Immature natural killer cell (primary cell): ENCODE measurements at regions not wholly inside any gene's neighbourhood (a gene's known extent, or its start where the extent isn't known, plus 50 kb on each side); places are given as distances from the start of the nearest gene placed in this dataset.
"Not testable (repeated sequence)": the region's sequence is repeated elsewhere in the genome, so short reads cannot be mapped to it uniquely, and the experiment has no call there.

Experiments
- DNase-seq, 3 donors: peaks; one replicate each; pipeline ENCODE4 v3.0.0; 2022; ENCODE audit warnings: mixed read lengths in 1 of 3
- H3K27ac Mint-ChIP-seq, 6 donors: one replicate each; pipeline ENCODE4 v1.8.0; 2020; ENCODE audit warnings: mixed read lengths in 6 of 6, mild to moderate bottlenecking in 5 of 6, inconsistent platforms in 4 of 6, moderate library complexity in 3 of 6
- H3K27me3 Mint-ChIP-seq, 3 donors: one replicate each; pipeline ENCODE4 v1.8.0; 2020 to 2021; ENCODE audit warnings: low read depth in 3 of 3, mild to moderate bottlenecking in 3 of 3, mixed read lengths in 3 of 3, moderate library complexity in 3 of 3, inconsistent platforms in 1 of 3
- H3K36me3 Mint-ChIP-seq, 3 donors: one replicate each; pipeline ENCODE4 v1.8.0; 2020; ENCODE audit warnings: mixed read lengths in 3 of 3, inconsistent platforms in 2 of 3, mild to moderate bottlenecking in 2 of 3
- H3K4me1 Mint-ChIP-seq, 2 donors: one replicate each; pipeline ENCODE4 v1.8.0; 2020; ENCODE audit warnings: inconsistent platforms in 2 of 2, mild to moderate bottlenecking in 2 of 2, mixed read lengths in 2 of 2, moderate library complexity in 1 of 2
- H3K4me3 Mint-ChIP-seq, 5 donors: one replicate each; pipeline ENCODE4 v1.8.0; 2020; ENCODE audit warnings: mild to moderate bottlenecking in 5 of 5, mixed read lengths in 5 of 5, inconsistent platforms in 3 of 5, moderate library complexity in 3 of 5
- H3K9me3 Mint-ChIP-seq, 6 donors: one replicate each; pipeline ENCODE4 v1.8.0; 2020; ENCODE audit warnings: mild to moderate bottlenecking in 6 of 6, mixed read lengths in 6 of 6, inconsistent platforms in 4 of 6, moderate library complexity in 3 of 6

DNA sequence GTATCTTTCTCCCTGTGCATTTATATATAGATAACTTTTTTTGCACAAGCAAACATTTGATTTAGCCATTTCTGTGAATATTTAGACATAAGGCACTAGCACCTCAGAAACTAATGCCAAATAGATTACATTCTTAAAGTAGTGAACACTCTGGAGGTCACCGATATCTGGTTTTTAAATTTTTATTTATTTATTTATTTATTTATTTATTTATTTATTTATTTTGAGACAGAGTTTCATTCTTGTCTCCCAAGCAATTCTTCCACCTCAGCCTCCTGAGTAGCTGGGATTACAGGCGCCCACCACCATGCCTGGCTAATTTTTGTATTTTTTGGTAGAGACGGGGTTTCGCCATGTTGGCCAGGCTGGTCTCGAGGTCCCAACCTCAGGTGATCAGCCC, 67.9 kb upstream of the FST start:
- not testable (repeated sequence) for H3K27me3 Mint-ChIP-seq, H3K27ac Mint-ChIP-seq, H3K4me3 Mint-ChIP-seq, H3K36me3 Mint-ChIP-seq, DNase-seq, H3K9me3 Mint-ChIP-seq
- peaks cover 0 to 13% of the 10 kb centered on the region in 2 donors for H3K4me1 Mint-ChIP-seq

DNA sequence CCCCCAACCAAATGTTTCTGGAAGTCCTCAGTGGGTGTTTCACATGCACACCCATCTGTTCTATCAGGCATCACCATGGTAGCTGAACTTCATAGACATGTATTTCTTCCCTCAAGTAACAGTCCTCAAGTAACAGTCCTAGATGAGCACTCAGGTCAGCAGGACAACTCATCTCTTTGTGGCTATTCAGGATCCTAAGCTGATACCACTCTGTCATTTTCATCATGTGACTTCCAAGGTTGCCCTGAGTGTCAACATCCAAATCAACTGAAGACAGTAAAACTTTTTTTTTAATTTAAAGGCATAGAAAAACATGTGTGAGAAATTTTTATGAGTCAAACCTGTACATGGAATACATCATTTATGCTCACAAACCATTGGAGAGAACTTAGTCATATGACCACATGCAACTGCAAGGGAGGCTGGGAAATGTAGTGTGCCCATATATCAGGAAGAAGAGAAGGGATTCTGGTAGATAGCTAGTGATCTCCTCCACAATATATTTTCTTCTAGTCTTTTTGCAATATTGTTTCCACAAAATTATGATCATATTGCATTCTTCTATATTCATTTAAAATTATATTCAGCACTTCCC, 64.2 kb upstream of the FST start:
- Mint-ChIP-seq H3K27ac (no peak overlapping the region), H3K4me1 (peaks cover 0 to 9% of the 10 kb centered on the region in 2 donors), H3K4me3 (no peak overlapping the region), H3K36me3 (no peaks in the 10 kb centered on the region), H3K9me3 (peaks cover 0 to 5% (median 0%) of the 10 kb centered on the region in 6 donors), H3K27me3 (peaks cover 0 to 6% (median 2%) of the 10 kb centered on the region in 3 donors)
- DNase-seq: no peak

DNA sequence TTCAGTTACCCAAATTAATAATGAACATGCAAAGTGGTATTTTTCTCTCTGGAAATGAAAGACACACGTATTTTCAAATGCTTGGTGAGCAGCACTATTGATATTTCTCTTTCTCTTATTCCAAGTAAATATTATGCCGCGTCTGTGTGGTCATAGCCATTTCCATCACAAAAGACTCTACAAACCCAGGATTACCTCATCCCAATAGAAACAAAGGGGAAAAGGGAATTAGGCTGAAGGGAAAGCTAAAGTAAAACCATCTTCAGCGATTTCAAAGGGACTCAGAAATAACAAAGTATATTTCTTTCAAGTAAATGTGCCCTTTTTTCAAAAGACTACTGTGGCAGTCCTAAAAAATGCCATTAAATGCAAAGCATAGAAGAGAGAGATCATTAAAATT, 62.0 kb upstream of the FST start:
- H3K9me3 Mint-ChIP-seq: peaks cover 0 to 5% (median 0%) of the 10 kb centered on the region in 6 donors
- H3K4me3 Mint-ChIP-seq: no peak overlapping the region
- H3K27ac Mint-ChIP-seq: no peak overlapping the region
- DNase-seq: no peak
- H3K4me1 Mint-ChIP-seq: no peaks in the 10 kb centered on the region
- H3K36me3 Mint-ChIP-seq: no peaks in the 10 kb centered on the region
- H3K27me3 Mint-ChIP-seq: peaks cover 0 to 5% (median 4%) of the 10 kb centered on the region in 3 donors

DNA sequence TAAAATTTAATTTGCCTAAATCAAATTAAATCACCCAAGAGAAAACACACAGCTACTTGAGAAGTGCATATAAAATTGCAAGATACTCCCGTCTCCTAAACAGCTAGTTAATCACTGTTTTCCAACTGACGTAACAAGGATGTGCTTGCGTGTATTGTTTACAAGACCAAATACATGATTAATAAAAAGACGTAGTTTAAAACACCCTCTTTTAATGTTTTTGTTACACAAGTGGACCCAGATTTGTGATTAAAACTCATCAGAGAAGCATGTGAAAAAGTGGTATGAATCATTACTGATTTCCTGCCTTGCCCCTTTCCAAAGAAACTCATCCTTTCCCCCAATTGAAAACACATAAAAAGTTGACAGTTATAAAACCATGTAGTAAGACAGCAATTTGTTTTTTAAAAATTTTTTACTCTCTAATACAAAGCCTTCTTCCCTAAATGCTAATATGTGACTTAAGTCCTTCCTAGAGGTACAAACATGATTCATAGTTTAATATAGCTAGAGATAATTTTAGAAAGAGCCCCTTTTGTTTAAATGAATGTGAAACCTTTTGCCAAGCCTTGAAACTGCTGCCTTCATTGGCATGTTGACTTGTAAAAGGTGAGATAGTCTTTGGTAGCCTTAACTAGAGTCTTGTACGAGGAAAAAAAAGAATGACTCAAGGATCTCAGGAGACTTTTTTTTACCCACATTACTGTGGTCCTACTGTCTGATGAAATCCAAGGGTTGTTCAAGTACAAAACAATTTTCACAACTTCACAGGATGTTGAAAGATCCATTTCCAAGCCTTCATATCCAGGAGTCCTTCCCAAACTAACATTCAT, 61.4 kb upstream of the FST start:
- no peak overlapping the region for H3K4me3 Mint-ChIP-seq
- no peak overlapping the region for H3K27ac Mint-ChIP-seq
- peaks cover 0 to 5% (median 0%) of the 10 kb centered on the region in 6 donors for H3K9me3 Mint-ChIP-seq
- peaks cover 0 to 5% (median 4%) of the 10 kb centered on the region in 3 donors for H3K27me3 Mint-ChIP-seq
- no peak for DNase-seq
- no peaks in the 10 kb centered on the region for H3K4me1 Mint-ChIP-seq
- no peaks in the 10 kb centered on the region for H3K36me3 Mint-ChIP-seq

DNA sequence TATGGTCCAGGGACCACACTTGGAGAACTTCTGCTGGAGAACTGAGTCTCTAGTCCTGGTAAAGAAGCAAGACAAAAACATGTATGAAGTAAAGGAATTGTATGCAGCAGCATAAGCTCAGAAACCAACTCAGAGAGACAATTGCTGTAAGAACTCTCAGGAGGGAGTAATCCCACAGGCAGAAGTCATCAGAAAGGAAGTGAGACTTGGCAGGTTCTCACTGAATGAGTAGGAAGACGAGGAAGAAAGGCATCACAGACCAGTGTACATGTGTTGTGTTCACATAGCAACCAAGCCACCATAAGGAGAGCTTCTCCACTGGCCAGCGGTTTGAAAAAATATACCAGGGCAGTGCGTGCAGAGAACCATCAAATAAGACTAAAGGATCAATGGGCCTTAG, 57.9 kb upstream of the FST start:
- DNase-seq: no peak
- peaks cover 0 to 7% (median 6%) of the 10 kb centered on the region in 3 donors for H3K27me3 Mint-ChIP-seq
- H3K36me3 Mint-ChIP-seq: no peaks in the 10 kb centered on the region
- H3K27ac Mint-ChIP-seq: no peak overlapping the region
- no peaks in the 10 kb centered on the region for H3K4me1 Mint-ChIP-seq
- H3K9me3 Mint-ChIP-seq: peaks cover 0 to 4% (median 0%) of the 10 kb centered on the region in 6 donors
- no peak overlapping the region for H3K4me3 Mint-ChIP-seq

DNA sequence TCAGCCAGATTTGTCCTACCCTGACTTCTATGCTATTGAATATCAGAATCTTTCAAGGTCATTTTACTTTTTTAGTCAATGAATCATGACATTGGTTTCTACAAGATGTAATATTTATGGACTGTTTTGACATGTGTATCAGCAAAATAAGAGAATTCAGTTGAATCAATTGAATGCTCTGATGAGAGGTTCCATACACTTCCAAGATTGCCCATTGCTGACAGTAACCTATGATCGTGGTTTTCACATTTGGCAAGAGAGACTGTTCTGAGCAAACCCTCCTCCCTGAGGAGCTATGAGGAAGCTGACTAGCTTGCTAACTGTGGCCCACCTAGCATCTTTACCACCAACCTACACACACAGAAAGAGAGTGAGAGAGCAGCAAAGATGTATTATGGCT, 56.7 kb upstream of the FST start:
- Mint-ChIP-seq H3K4me1 (no peaks in the 10 kb centered on the region), H3K4me3 (no peak overlapping the region), H3K27me3 (peaks cover 0 to 7% (median 6%) of the 10 kb centered on the region in 3 donors), H3K9me3 (peaks cover 0 to 4% (median 0%) of the 10 kb centered on the region in 6 donors), H3K27ac (no peak overlapping the region), H3K36me3 (no peaks in the 10 kb centered on the region)
- DNase-seq: no peak

DNA sequence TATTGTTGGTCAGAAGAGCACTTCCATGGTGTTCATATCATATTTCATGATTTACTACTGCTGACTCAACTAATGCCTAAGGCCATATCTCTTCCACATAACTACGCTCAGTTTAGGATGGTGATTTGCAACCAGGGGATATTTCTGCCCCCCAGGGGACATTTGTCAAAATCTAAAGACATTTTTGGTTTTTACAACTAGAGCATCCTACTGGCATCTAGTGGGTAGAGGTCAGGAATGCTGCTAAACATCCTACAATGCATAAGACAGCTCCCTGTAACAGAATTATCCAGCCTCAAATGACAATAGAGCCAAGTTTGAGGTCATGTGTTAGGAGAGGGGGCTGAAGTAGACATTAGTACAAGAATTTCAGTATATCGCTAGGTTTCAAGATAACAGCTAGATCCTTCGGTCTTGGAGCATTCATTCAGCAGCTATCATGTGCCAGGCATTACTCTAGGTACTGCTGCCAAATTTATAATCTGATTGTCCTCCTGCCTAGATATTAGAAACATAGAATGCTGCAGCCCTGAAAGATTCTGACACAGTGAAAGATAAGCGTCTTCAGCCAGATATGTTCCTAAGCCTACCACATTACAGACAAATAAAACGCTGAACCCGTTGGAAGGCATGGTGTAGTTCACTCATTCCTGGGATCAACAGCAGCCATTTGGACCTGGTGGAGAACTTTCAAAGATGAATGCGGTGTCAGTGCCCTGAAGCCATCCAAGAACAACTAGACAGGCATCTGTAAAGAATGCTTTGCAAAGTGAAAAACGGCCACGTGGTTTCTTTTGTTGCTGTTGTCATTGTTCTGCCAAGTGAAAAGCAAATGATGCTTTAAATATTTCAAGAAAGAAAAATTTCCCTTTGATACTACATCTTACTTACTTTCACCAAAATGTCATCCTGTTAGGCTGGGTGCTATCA, 55.5 kb upstream of the FST start:
- Mint-ChIP-seq H3K27ac (no peak overlapping the region), H3K4me3 (no peak overlapping the region), H3K4me1 (no peaks in the 10 kb centered on the region), H3K27me3 (peaks cover 0 to 10% (median 6%) of the 10 kb centered on the region in 3 donors), H3K36me3 (no peaks in the 10 kb centered on the region), H3K9me3 (no peaks in the 10 kb centered on the region)
- no peak for DNase-seq

DNA sequence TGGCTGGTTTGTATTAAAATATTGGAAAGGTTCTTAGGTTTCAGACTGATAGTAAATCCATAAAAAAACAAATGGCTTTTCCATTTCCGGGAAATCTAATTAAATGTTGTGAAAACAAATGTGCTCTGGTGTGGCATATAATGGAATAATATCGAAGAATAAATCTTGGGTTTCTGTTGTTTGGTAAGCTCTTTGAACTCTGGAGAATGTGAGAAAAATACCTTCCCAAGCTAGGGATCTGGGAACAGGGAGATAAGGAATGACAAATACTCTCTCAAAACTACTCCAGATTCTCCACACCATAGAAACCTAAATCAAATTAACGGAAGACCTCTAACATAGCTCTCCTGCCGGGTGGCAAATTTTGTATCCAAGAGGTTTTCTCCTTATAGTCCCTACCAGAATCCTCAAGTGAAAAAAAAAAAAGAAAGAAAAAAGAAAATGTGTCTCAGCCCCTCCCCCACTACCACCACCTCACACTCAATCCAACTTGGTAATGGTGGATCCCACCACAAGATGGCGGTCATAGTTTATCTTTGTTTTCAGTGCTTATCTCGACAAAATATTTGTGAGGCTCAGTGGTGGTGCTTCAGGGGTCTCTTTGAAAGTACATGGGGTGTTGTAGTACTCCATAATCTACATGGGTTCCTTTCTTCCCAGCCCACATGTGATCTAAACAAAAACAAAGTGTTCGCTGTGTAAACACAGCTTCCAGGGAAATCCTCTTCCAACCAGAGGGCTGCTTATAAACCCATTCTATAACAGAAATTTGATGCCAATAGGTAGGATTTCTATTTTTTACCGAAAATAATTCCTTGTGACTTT, 54.5 kb upstream of the FST start:
- H3K9me3 Mint-ChIP-seq: no peaks in the 10 kb centered on the region
- no peaks in the 10 kb centered on the region for H3K4me1 Mint-ChIP-seq
- H3K36me3 Mint-ChIP-seq: no peaks in the 10 kb centered on the region
- no peak for DNase-seq
- peaks cover 0 to 10% (median 6%) of the 10 kb centered on the region in 3 donors for H3K27me3 Mint-ChIP-seq
- H3K4me3 Mint-ChIP-seq: no peak overlapping the region
- no peak overlapping the region for H3K27ac Mint-ChIP-seq

DNA sequence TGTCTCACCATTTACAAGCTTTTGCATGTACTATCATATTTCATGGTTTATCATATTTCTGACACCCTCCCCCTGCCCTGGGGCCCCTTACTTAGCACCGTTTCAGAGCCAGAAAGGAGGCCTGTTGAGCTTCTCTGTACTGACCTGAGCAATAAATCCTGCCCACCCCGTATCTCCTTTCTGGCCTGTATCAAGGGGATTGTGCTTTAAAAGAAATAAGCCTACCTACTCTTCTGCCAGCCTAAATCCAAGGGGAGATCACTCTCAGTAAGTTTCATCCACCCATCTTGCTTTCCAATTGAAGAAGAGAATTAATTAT, 54.0 kb upstream of the FST start:
- Mint-ChIP-seq H3K27ac (no peak overlapping the region), H3K27me3 (peaks cover 0 to 10% (median 6%) of the 10 kb centered on the region in 3 donors), H3K4me3 (no peak overlapping the region), H3K4me1 (no peaks in the 10 kb centered on the region), H3K9me3 (no peaks in the 10 kb centered on the region), H3K36me3 (no peaks in the 10 kb centered on the region)
- DNase-seq: no peak

DNA sequence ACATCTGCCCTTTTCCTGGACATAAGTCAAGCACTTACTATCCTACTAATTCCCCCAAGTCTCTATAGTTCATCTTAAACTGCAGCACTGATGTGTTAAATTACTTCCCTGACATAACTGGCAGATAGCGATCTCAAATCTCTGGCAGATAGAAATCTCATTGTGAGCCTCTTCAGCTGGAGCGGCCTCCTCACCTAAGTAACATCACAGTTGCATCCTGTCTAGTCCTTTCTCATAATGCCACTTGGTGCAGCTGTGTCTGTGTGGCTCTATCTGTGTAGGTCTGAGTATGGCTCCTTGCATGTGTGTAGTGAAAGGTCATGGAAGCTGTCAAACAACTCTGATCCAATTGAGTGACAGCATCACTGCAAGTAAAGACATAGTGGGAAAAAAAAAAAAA, 53.6 kb upstream of the FST start:
- Mint-ChIP-seq H3K27ac (no peak overlapping the region), H3K4me3 (no peak overlapping the region), H3K9me3 (no peaks in the 10 kb centered on the region), H3K27me3 (peaks cover 0 to 10% (median 6%) of the 10 kb centered on the region in 3 donors), H3K4me1 (no peaks in the 10 kb centered on the region), H3K36me3 (no peaks in the 10 kb centered on the region)
- no peak for DNase-seq

DNA sequence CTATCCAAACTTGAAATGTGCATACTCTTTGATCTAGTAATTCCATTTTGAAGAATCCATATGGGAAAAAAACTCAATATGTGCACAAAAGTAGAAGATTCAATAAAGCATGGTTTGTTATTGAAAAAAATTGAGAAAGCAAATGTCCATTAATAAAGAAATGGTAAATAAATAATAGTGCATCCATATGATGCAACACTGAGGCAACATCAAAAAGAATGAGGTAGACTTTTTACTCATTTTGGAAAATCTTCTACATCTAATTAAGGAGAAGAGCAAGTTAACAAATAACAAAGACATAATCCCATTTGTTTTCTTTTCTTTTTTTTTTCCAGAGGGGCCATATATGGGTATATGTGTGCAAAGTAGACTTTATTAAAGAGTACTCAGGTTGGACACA, 52.5 kb upstream of the FST start:
- H3K27me3 Mint-ChIP-seq: peaks cover 0 to 6% (median 6%) of the 10 kb centered on the region in 3 donors
- H3K36me3 Mint-ChIP-seq: no peaks in the 10 kb centered on the region
- H3K4me1 Mint-ChIP-seq: no peaks in the 10 kb centered on the region
- H3K27ac Mint-ChIP-seq: no peak overlapping the region
- DNase-seq: no peak
- H3K9me3 Mint-ChIP-seq: peaks cover 0 to 2% (median 0%) of the 10 kb centered on the region in 6 donors
- H3K4me3 Mint-ChIP-seq: no peak overlapping the region

DNA sequence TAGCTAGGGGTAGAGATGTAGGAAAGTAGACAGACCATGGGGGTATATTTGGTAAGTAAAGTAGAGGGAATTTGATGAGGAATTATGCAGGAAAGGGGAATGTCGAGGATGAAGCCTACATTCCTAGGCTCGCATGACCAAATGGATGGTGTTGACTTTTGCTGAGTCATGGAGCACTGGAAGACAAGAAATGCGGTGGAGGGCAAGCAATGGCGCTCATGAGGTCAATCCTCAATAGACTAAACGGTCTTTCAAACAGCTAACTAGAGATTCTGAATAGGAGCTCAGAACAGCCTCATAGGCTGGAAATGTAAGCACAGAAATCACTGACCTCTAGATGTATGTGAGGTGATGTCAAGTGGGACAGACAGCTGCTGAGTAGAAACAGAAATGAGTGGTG, 50.7 kb upstream of the FST start:
- H3K4me1 Mint-ChIP-seq: no peaks in the 10 kb centered on the region
- H3K27me3 Mint-ChIP-seq: peaks cover 0 to 6% (median 4%) of the 10 kb centered on the region in 3 donors
- peaks cover 0 to 2% (median 0%) of the 10 kb centered on the region in 6 donors for H3K9me3 Mint-ChIP-seq
- no peak for DNase-seq
- H3K4me3 Mint-ChIP-seq: no peak overlapping the region
- H3K27ac Mint-ChIP-seq: no peak overlapping the region
- H3K36me3 Mint-ChIP-seq: no peaks in the 10 kb centered on the region

DNA sequence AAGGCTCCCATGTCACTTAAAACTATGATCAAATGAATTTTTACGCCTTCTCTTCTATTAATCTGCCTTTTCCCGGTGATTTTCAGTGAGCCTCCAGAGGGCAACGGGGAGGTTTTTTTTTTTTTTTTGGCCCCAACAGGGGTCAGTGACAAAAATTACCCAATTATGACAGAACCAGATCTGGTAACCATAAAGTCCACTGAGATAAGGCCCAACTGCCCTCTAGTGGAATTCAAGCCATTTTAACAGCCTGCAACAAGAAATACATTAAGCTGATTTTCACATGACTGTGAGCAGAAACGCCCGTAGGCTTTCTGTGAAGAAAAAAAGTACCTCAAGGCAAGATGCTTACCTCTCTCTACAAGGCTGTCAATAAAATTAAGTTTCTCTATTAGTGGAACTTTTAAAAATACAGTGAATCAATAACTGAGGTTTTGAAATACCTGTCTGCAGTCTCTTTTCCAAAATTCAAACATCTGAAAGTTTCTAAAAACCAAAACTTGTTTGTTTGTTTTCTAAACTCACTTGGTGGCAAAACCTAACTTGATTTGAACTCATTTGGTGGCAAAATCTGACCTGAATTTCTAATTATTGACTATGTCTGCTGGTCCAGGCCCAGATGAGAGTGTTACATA, 49.7 kb upstream of the FST start:
- Mint-ChIP-seq H3K4me1 (no peaks in the 10 kb centered on the region), H3K4me3 (no peak overlapping the region), H3K36me3 (no peaks in the 10 kb centered on the region), H3K27me3 (peaks cover 0 to 4% (median under 1%) of the 10 kb centered on the region in 3 donors), H3K9me3 (peaks cover 0 to 2% (median 0%) of the 10 kb centered on the region in 6 donors), H3K27ac (no peak overlapping the region)
- no peak for DNase-seq
